CD8-positive, alpha-beta memory T cell (primary cell): ENCODE measurements at regions not wholly inside any gene's neighbourhood (a gene's known extent, or its start where the extent isn't known, plus 50 kb on each side); places are given as distances from the start of the nearest gene placed in this dataset.

ENCODE experiments used
- CTCF ChIA-PET: fragments of 350-600 bp; sonication (Branson Sonifier 250); formaldehyde crosslinking; loops from one replicate; lab custom pipeline; 2021; ENCODE audit warnings: antibody characterized with exemption; lab: Charles Lee
- POLR2A ChIA-PET: fragments of 350-600 bp; sonication (Branson Sonifier 250); formaldehyde crosslinking; loops from one replicate; lab custom pipeline; 2021; ENCODE audit warnings: antibody characterized with exemption; lab: Charles Lee
- DNase-seq, 5 donors: peaks; one replicate each; pipeline versions ENCODE4 v3.0.0 to v3.0.0-alpha.2; 2020 to 2022; ENCODE audit warnings: mixed read lengths in 1 of 5
- H3K27ac ChIP-seq: one replicate; pipeline ENCODE4 v1.7.0; 2013; ENCODE audit warnings: low read depth, mild to moderate bottlenecking, low read length, moderate library complexity
- H3K27me3 ChIP-seq: 2 replicates; pipeline ENCODE4 v1.7.0; 2013; ENCODE audit warnings: low read length, mild to moderate bottlenecking; ENCODE audit not compliant: insufficient read depth, poor library complexity, severe bottlenecking
- H3K36me3 ChIP-seq: 2 replicates; pipeline ENCODE4 v1.7.0; 2013; ENCODE audit warnings: mild to moderate bottlenecking, low read length, moderate library complexity; ENCODE audit not compliant: insufficient read depth
- H3K4me1 ChIP-seq: 2 replicates; pipeline ENCODE4 v1.7.0; 2013; ENCODE audit warnings: mild to moderate bottlenecking, low read length, moderate library complexity; ENCODE audit not compliant: insufficient read depth
- H3K4me3 ChIP-seq: 2 replicates; pipeline ENCODE4 v1.7.0; 2013; ENCODE audit warnings: mild to moderate bottlenecking, low read length
- H3K9me3 ChIP-seq: 2 replicates; pipeline ENCODE4 v1.7.0; 2013; ENCODE audit warnings: mild to moderate bottlenecking, low read length
- H3K27ac Mint-ChIP-seq, 8 donors: one replicate each; pipeline ENCODE4 v1.8.0; 2020 to 2021; ENCODE audit warnings: mixed read lengths in 8 of 8, mild to moderate bottlenecking in 6 of 8, inconsistent platforms in 3 of 8, moderate library complexity in 3 of 8
- H3K27me3 Mint-ChIP-seq, 2 donors: one replicate each; pipeline ENCODE4 v1.8.0; 2020 to 2021; ENCODE audit warnings: mixed read lengths in 2 of 2, mild to moderate bottlenecking in 1 of 2, moderate library complexity in 1 of 2
- H3K36me3 Mint-ChIP-seq, 3 donors: one replicate each; pipeline ENCODE4 v1.8.0; 2020 to 2021; ENCODE audit warnings: mixed read lengths in 3 of 3, inconsistent platforms in 1 of 3, mild to moderate bottlenecking in 1 of 3
- H3K4me1 Mint-ChIP-seq, 3 donors: one replicate each; pipeline ENCODE4 v1.8.0; 2020 to 2021; ENCODE audit warnings: mixed read lengths in 3 of 3, inconsistent platforms in 1 of 3, mild to moderate bottlenecking in 1 of 3
- H3K4me3 Mint-ChIP-seq, 7 donors: one replicate each; pipeline ENCODE4 v1.8.0; 2020 to 2021; ENCODE audit warnings: mixed read lengths in 7 of 7, mild to moderate bottlenecking in 6 of 7, moderate library complexity in 4 of 7, inconsistent platforms in 2 of 7
- H3K9me3 Mint-ChIP-seq, 5 donors: one replicate each; pipeline ENCODE4 v1.8.0; 2020 to 2022; ENCODE audit warnings: mixed read lengths in 5 of 5, mild to moderate bottlenecking in 3 of 5, moderate library complexity in 2 of 5, inconsistent platforms in 1 of 5

DNA sequence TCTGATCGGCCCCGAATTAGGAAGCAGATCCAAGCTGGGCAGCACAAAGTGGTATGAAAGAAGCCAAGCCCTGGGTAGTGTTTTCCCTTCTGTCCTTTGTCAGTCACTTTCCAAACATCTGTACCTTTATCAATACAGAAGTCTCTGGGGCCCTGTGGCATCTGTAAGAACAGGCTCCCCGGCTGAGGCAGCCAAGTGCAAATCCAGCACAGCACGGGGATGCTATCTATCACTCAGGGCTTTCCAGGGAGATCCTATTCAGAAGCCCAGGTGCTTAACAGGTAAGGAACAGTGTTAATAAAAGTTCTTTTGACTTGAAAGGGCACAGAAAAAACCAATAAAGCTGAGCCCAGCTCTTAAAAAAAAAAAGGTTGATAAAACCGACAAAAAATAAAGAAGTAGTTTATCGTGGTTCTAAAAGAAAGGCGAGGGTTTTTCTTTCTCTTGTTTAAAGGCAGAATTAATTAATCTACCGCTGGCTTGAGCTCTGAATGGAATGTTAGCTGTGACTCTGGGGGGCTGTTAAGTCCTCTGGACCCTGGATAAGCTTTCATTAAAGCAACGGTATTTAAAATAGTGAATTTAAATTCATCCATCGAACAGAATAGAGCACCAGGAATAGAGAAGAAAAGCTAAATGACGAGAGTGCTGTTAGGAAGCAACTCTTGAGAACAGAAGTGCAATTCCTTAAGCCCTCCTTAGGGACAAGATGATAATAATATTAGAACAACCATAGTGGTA is 119.1 kb upstream of the GATB start:
- H3K27me3 Mint-ChIP-seq: no peaks in the 10 kb centered on the region
- H3K4me3 Mint-ChIP-seq: no peak overlapping the region
- Histone ChIP-seq H3K9me3 (no peaks in the 10 kb centered on the region), H3K27ac (no peak overlapping the region), H3K27me3 (no peaks in the 10 kb centered on the region), H3K4me3 (no peak overlapping the region), H3K4me1 (peaks cover 10% of the 10 kb centered on the region), H3K36me3 (no peaks in the 10 kb centered on the region)
- peaks cover 20 to 22% (median 20%) of the 10 kb centered on the region in 3 donors for H3K4me1 Mint-ChIP-seq
- H3K27ac Mint-ChIP-seq: no peak overlapping the region
- ChIA-PET POLR2A (no interaction called here), CTCF (no interaction called here)
- H3K9me3 Mint-ChIP-seq: no peaks in the 10 kb centered on the region
- H3K36me3 Mint-ChIP-seq: no peaks in the 10 kb centered on the region
- no peak for DNase-seq

DNA sequence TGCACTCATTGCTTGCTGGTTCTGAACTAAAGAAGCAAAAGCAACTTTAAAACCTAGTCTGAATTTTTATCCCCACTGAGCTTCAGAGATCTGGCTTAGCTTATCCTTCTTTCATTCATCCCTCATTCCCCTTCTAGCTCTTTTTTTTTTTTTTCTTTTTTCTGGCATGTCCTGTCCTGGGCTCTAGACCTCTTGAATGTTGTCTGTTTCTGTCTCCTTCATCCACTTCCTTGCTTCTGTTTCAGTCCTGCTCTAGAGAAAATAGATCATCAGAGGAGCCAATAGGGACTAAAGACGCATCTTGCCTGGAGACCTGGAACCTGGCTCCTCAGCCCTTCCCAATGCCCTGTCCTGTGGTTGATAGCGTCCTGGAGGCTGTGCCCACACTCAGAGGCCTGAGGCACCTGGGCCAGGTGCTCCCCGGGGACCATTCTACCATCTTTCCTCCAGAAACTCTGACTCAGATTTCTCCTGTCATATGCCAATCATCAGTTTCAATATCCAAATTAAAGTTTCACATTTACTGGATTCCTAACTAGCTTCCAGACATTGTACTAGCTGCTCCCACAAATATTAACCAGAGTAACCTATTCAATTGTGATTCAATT is 115.7 kb upstream of the GATB start:
- Histone ChIP-seq H3K36me3 (no peaks in the 10 kb centered on the region), H3K27me3 (no peaks in the 10 kb centered on the region), H3K9me3 (no peaks in the 10 kb centered on the region), H3K27ac (no peak overlapping the region), H3K4me1 (no peaks in the 10 kb centered on the region), H3K4me3 (no peak overlapping the region)
- no peak for DNase-seq
- peaks cover 0 to 2% (median 0%) of the 10 kb centered on the region in 5 donors for H3K9me3 Mint-ChIP-seq
- POLR2A ChIA-PET: no interaction called here
- H3K4me1 Mint-ChIP-seq: peaks cover 4 to 5% (median 5%) of the 10 kb centered on the region in 3 donors
- H3K36me3 Mint-ChIP-seq: peaks cover 0 to 9% (median 0%) of the 10 kb centered on the region in 3 donors
- peak overlapping the region in 1 of 8 donors; percentile 36 for H3K27ac Mint-ChIP-seq
- no peak overlapping the region for H3K4me3 Mint-ChIP-seq
- CTCF ChIA-PET: interaction anchor here (1.2 to 1.3 kb wide), 2 partner anchors 10 to 14 kb away, joined by 3 to 5 read pairs; no protein-coding TSS in a partner anchor
- no peaks in the 10 kb centered on the region for H3K27me3 Mint-ChIP-seq

DNA sequence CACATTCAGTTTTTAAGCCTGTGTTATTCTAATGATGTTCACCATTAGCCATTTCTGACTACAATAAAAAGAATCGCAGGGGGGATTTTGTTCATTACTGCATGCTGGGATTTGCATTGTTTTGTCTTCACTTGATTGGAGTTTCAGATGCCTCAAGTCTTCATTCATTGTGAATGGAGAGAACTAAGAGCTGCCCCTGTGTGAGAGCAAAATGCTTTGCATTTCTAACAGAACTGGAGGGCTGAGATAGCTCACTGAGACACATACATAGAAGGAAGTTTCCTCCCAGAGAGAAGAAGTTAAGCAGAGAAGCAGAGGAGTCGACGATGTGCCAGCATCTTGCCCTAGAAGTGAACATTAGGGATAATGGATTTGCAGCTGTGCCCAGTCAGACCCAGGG is 113.5 kb upstream of the GATB start:
- Mint-ChIP-seq H3K27ac (no peak overlapping the region), H3K4me1 (no peaks in the 10 kb centered on the region)
- CTCF ChIA-PET: no interaction called here

DNA sequence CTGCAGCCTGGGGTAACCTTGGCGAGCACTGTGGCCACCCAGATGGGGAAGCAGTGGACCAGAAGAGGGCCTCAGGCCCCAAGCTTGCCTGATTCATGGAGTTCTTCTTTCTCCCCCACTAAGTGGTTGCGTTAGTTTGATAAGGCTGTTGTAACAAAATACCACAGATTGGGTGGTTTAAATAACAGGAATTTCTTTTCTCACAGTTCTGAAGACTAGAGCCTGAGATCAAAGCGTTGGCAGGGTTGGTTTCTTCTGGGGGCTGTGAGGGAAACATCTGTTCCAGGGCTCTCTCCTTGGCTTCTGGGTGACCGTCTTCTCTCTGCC is 105.7 kb upstream of the GATB start:
- Mint-ChIP-seq H3K4me1 (peaks cover 5 to 19% (median 6%) of the 10 kb centered on the region in 3 donors), H3K27me3 (peaks cover 4 to 5% of the 10 kb centered on the region in 2 donors), H3K27ac (no peak overlapping the region), H3K36me3 (peaks cover 0 to 16% (median 5%) of the 10 kb centered on the region in 3 donors), H3K9me3 (peaks cover 0 to 6% (median 5%) of the 10 kb centered on the region in 5 donors), H3K4me3 (no peak overlapping the region)
- no peak for DNase-seq
- H3K9me3 ChIP-seq: no peaks in the 10 kb centered on the region
- ChIA-PET CTCF (interaction anchor here (0.7 to 1.4 kb wide), 2 partner anchors 10 to 64 kb away, joined by 3 to 5 read pairs; no protein-coding TSS in a partner anchor), POLR2A (no interaction called here)
- H3K36me3 ChIP-seq: no peaks in the 10 kb centered on the region
- H3K27ac ChIP-seq: no peak overlapping the region
- no peak overlapping the region for H3K4me3 ChIP-seq
- no peaks in the 10 kb centered on the region for H3K4me1 ChIP-seq
- H3K27me3 ChIP-seq: no peaks in the 10 kb centered on the region

More for the DNA sequence above, 113.5 kb upstream of the GATB start:
- Histone ChIP-seq H3K9me3 (no peaks in the 10 kb centered on the region), H3K4me3 (no peak overlapping the region), H3K27me3 (no peaks in the 10 kb centered on the region), H3K27ac (no peak overlapping the region), H3K36me3 (no peaks in the 10 kb centered on the region), H3K4me1 (no peaks in the 10 kb centered on the region)
- peaks cover 0 to 2% (median 0%) of the 10 kb centered on the region in 5 donors for H3K9me3 Mint-ChIP-seq
- H3K36me3 Mint-ChIP-seq: peaks cover 0 to 9% (median 0%) of the 10 kb centered on the region in 3 donors
- H3K27me3 Mint-ChIP-seq: peaks cover 0 to 1% of the 10 kb centered on the region in 2 donors
- no peak overlapping the region for H3K4me3 Mint-ChIP-seq
- DNase-seq: no peak
- POLR2A ChIA-PET: no interaction called here

DNA sequence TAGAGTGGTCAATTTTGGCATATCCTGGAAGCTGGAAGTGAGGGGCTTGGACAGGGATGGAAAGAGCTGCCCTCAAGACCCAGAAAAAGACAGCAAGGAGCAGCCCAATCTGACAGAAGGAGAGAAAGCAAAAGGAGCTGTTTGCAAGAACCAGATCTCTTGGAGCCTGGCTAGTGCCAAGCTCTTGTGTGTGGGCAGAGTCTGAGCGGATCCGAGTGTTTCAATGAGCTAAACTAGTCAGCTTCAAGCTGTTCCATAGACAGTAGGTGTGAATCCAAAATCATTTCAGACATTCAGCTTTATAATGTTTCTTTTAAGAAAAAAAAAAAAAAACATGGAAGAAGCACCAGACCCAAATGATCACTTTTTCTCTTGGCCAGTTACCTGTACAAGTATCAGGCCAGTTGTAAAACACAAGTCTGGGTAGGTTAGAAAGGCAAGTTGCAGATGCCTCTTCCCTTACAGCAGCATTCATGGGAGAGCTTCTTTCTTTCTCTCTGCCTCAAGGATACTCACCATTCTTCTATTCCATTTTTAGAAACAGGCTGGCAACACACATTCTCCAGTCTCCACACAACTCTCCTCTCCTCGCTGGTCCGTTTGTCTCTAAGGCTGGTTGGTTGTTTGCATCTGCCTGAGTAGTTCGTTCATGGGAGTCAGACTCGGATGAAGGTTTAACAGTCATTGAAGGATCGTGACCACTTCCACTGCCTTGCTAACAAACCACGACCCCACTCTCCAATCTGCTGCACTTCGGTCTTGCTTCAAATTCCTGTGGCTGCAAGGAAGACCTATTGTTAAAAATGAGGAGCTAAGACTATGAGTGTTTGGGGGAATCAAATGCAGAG is 105.2 kb upstream of the GATB start:
- Mint-ChIP-seq H3K27me3 (peaks cover 3 to 11% of the 10 kb centered on the region in 2 donors), H3K9me3 (peaks cover 0 to 6% (median 5%) of the 10 kb centered on the region in 5 donors), H3K4me1 (peaks cover 5 to 19% (median 6%) of the 10 kb centered on the region in 3 donors), H3K27ac (peak overlapping the region in 3 of 8 donors; percentile 1 to 42 (median 25)), H3K4me3 (no peak overlapping the region), H3K36me3 (peaks cover 0 to 16% (median 5%) of the 10 kb centered on the region in 3 donors)
- POLR2A ChIA-PET: no interaction called here
- Histone ChIP-seq H3K27ac (no peak overlapping the region), H3K27me3 (no peaks in the 10 kb centered on the region), H3K4me1 (no peaks in the 10 kb centered on the region), H3K9me3 (no peaks in the 10 kb centered on the region), H3K4me3 (no peak overlapping the region), H3K36me3 (no peaks in the 10 kb centered on the region)
- DNase-seq: no peak
- CTCF ChIA-PET: interaction anchor here (0.7 to 1.4 kb wide), 3 partner anchors 10 to 64 kb away, joined by 3 to 5 read pairs (median 3); no protein-coding TSS in a partner anchor

DNA sequence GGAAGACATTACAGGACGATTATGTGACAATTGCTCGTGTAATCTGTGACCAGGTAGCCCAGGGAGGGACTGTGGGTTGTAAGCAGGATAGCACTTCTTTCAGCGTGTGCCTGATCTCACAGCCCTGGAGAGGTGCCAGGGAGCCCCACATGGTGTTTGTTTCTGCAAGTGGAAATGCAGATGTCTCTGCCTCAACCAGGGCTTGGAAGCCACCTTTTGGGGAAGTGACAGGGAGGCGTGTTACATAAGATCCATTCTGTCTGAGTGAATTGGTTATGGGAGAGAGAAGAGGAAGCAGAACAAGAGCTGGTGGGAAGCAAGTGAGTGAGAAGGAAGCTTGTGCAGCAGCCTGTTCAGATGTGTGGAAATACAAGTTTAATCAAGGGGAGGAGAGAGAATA is 104.5 kb upstream of the GATB start:
- Mint-ChIP-seq H3K27me3 (peaks cover 3 to 11% of the 10 kb centered on the region in 2 donors), H3K4me1 (peaks cover 5 to 19% (median 6%) of the 10 kb centered on the region in 3 donors), H3K36me3 (peaks cover 0 to 16% (median 5%) of the 10 kb centered on the region in 3 donors), H3K4me3 (no peak overlapping the region), H3K27ac (peak overlapping the region in 1 of 8 donors; percentile 42), H3K9me3 (peaks cover 0 to 6% (median 5%) of the 10 kb centered on the region in 5 donors)
- Histone ChIP-seq H3K4me1 (no peaks in the 10 kb centered on the region), H3K27ac (no peak overlapping the region), H3K9me3 (no peaks in the 10 kb centered on the region), H3K27me3 (no peaks in the 10 kb centered on the region), H3K36me3 (no peaks in the 10 kb centered on the region), H3K4me3 (no peak overlapping the region)
- ChIA-PET POLR2A (no interaction called here), CTCF (interaction anchor here (1.0 to 1.4 kb wide), 2 partner anchors 11 to 22 kb away, joined by 3 to 5 read pairs; no protein-coding TSS in a partner anchor)
- no peak for DNase-seq

DNA sequence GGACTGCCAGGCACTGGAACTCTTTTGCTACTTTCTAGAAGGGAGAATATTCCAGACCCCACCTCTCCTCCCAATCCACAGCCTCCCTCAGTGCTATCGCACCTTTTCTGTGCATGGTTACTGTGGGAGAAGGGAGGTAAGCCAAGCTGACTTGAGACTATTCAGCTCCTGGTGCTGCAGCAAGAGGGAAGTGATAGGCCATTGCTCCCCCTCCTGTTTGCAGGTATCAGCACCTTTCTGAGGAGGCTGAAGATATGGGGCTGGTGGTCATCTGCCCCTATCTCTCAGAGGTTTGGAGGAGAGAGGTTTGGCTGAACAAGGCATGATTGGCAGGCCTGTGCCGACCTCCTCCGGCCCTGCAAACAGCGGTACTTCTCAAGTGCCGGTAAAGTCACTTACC is 103.3 kb upstream of the GATB start:
- Mint-ChIP-seq H3K27ac (no peak overlapping the region), H3K36me3 (peaks cover 0 to 16% (median 5%) of the 10 kb centered on the region in 3 donors), H3K9me3 (peaks cover 0 to 6% (median 5%) of the 10 kb centered on the region in 5 donors), H3K27me3 (peaks cover 3 to 14% of the 10 kb centered on the region in 2 donors), H3K4me3 (no peak overlapping the region), H3K4me1 (peaks cover 5 to 19% (median 6%) of the 10 kb centered on the region in 3 donors)
- Histone ChIP-seq H3K27ac (no peak overlapping the region), H3K36me3 (no peaks in the 10 kb centered on the region), H3K27me3 (no peaks in the 10 kb centered on the region), H3K4me1 (no peaks in the 10 kb centered on the region), H3K9me3 (no peaks in the 10 kb centered on the region), H3K4me3 (no peak overlapping the region)
- ChIA-PET POLR2A (no interaction called here), CTCF (no interaction called here)
- no peak for DNase-seq
